ENCODE measurements at regions not wholly inside any gene's neighbourhood (a gene's known extent, or its start where the extent isn't known, plus 50 kb on each side); places are given as distances from the start of the nearest gene placed in this dataset.

- H3K4me1 ChIP-seq (ENCODE audit: control insufficient read depth in 1 of 2, insufficient read depth in 2 of 2, low read length in 2 of 2) = no peaks in the 10 kb centered on the region
- H3K27ac ChIP-seq (ENCODE audit: low read depth, low read length) = no peak overlapping the region
- peaks cover 9% of the 10 kb centered on the region; the same call in 1 of the 2 replicates for H3K27me3 ChIP-seq (ENCODE audit: insufficient read depth, low read length)
- no peak overlapping the region for H3K9ac ChIP-seq (ENCODE audit: low read length)
- H3K36me3 ChIP-seq (ENCODE audit: control insufficient read depth in 1 of 2, insufficient read depth in 2 of 2, low read length in 2 of 2) = no peaks in the 10 kb centered on the region
- no peak for TF ChIP-seq EZH2phosphoT487 (IDR thresholded peaks at IDR 0.05; ENCODE audit: borderline replicate concordance)
- TF ChIP-seq SIN3A (IDR thresholded peaks at IDR 0.05; ENCODE audit: low read depth) = no peak
- no peak for TF ChIP-seq CBX3 (IDR thresholded peaks at IDR 0.05; ENCODE audit: low read depth)
- no peak for TF ChIP-seq TCF7L2 (IDR thresholded peaks at IDR 0.05; ENCODE audit: borderline replicate concordance, extremely low read depth, insufficient read depth, insufficient read length)
- no peak for TF ChIP-seq FOSL1 (IDR thresholded peaks at IDR 0.05; ENCODE audit: low read depth)
- no peak for TF ChIP-seq POLR2AphosphoS5 (IDR thresholded peaks at IDR 0.05; ENCODE audit: low read depth, low read length)
- no peak for TF ChIP-seq YY1 (IDR thresholded peaks at IDR 0.05; ENCODE audit: extremely low read depth, insufficient replicate concordance, low read depth, low read length)
- no peak for TF ChIP-seq REST (IDR thresholded peaks at IDR 0.05; ENCODE audit: low read depth)
- TF ChIP-seq JUND (IDR thresholded peaks at IDR 0.05) = no peak
- TF ChIP-seq RAD21 (IDR thresholded peaks at IDR 0.05; ENCODE audit: low read depth) = no peak
- no peak for TF ChIP-seq ZNF274 (IDR thresholded peaks at IDR 0.05; ENCODE audit: low read depth, low read length)
- TF ChIP-seq MAX (IDR thresholded peaks at IDR 0.05) = no peak
- no peak for TF ChIP-seq EZH2 (IDR thresholded peaks at IDR 0.05)
- TF ChIP-seq ELF1 (IDR thresholded peaks at IDR 0.05; ENCODE audit: borderline replicate concordance, low read depth) = no peak
- no peak for TF ChIP-seq ATF3 (IDR thresholded peaks at IDR 0.05)
- TF ChIP-seq SRF (IDR thresholded peaks at IDR 0.05; ENCODE audit: low read depth) = no peak
- TF ChIP-seq ZFX (IDR thresholded peaks at IDR 0.05) = no peak
- intact Hi-C loops (cut with micrococcal nuclease) = no loop called here
- no peaks in the 10 kb centered on the region for H3K79me2 ChIP-seq (ENCODE audit: insufficient read depth, low read length)
- no peaks in the 10 kb centered on the region for H4K20me1 ChIP-seq (ENCODE audit: insufficient read depth)
- H3K4me2 ChIP-seq (ENCODE audit: low read length) = no peak overlapping the region
- DNase-seq (ENCODE audit: low read depth, low spot score) (no peak), ATAC-seq (no peak)
- ChIA-PET POLR2A (no interaction called here), CTCF (no interaction called here), RAD21 (ENCODE audit: low non-redundant PET in 1 of 2, low total read pairs in 2 of 2, uncharacterized antibody in 2 of 2, unreplicated experiment in 2 of 2) (no interaction called here)
- BruUV-seq (replicated peaks) = no TSS peak
- no peaks in the 10 kb centered on the region for H3K9me2 ChIP-seq (ENCODE audit: insufficient read depth)
- H3K9me3 ChIP-seq (ENCODE audit: control insufficient read depth in 1 of 2, insufficient read depth in 1 of 2, low read depth in 1 of 2, low read length in 2 of 2) = no peaks in the 10 kb centered on the region
- H2AFZ ChIP-seq (ENCODE audit: low read depth, low read length, poor library complexity, severe bottlenecking) = no peak overlapping the region
- no peak overlapping the region for H3K4me3 ChIP-seq (replicated peaks in 1 of 2; ENCODE audit: low read depth in 1 of 2, low read length in 2 of 2)
These were observed 143.7 kb downstream of the SCP2D1 start for GRCh38 chr20:18957328-18957727.
